ENCODE measurements at regions not wholly inside any gene's neighbourhood (a gene's known extent, or its start where the extent isn't known, plus 50 kb on each side); places are given as distances from the start of the nearest gene placed in this dataset.

GRCh38 chr4:36446275-36446674 lies 164.9 kb downstream of the DTHD1 start:
- TF ChIP-seq CTCF (IDR thresholded peaks at IDR 0.05) (no peak), EP300 (IDR thresholded peaks at IDR 0.05) (no peak), POLR2A (IDR thresholded peaks at IDR 0.05) (no peak), POLR2AphosphoS5 (IDR thresholded peaks at IDR 0.05) (no peak)
